Upper lobe of right lung (tissue), 1 donor: ENCODE measurements at regions not wholly inside any gene's neighbourhood (a gene's known extent, or its start where the extent isn't known, plus 50 kb on each side); places are given as distances from the start of the nearest gene placed in this dataset.
A peak's percentile ranks its signal among the peaks of the same experiment; 100 is the strongest.
"Not testable (repeated sequence)": the region's sequence is repeated elsewhere in the genome, so short reads cannot be mapped to it uniquely, and the experiment has no call there.

Experiments used
- ATAC-seq: fragments of 200-7000 bp; cut with Tn5 transposase; one replicate; pipeline ENCODE4 v1.9.1; 2020; ENCODE audit warnings: mild to moderate bottlenecking, moderate library complexity
- DNase-seq: peaks from one replicate; pipeline ENCODE4 v3.0.0-alpha.2; 2020
- H3K27ac ChIP-seq: fragments of 200-600 bp; one replicate; pipeline ENCODE4 v1.8.0; 2022
- H3K27me3 ChIP-seq: fragments of 200-600 bp; one replicate; pipeline ENCODE4 v1.8.0; 2022; ENCODE audit warnings: mild to moderate bottlenecking
- H3K36me3 ChIP-seq: fragments of 200-600 bp; one replicate; pipeline ENCODE4 v1.8.0; 2022
- H3K4me1 ChIP-seq: fragments of 200-600 bp; one replicate; pipeline ENCODE4 v1.8.0; 2022
- H3K4me3 ChIP-seq: fragments of 200-600 bp; one replicate; pipeline ENCODE4 v1.8.0; 2022; ENCODE audit warnings: mild to moderate bottlenecking
- H3K9me3 ChIP-seq: fragments of 200-600 bp; one replicate; pipeline ENCODE4 v1.8.0; 2022
- intact Hi-C: fragments of 100-400 bp; cut with DNase I; formaldehyde crosslinking; loops from one replicate; pipeline ENCODE4 v1.11.0; 2022
- TF ChIP-seq, protein P1 (sequence below): fragments of 200-600 bp; IDR thresholded peaks from one replicate; pipeline ENCODE4 v1.8.0; 2022; ENCODE audit warnings: antibody characterized with exemption
- donor health status: DM: no; HTN: yes; CAD: no; lungs with severe emphysema.

DNA sequence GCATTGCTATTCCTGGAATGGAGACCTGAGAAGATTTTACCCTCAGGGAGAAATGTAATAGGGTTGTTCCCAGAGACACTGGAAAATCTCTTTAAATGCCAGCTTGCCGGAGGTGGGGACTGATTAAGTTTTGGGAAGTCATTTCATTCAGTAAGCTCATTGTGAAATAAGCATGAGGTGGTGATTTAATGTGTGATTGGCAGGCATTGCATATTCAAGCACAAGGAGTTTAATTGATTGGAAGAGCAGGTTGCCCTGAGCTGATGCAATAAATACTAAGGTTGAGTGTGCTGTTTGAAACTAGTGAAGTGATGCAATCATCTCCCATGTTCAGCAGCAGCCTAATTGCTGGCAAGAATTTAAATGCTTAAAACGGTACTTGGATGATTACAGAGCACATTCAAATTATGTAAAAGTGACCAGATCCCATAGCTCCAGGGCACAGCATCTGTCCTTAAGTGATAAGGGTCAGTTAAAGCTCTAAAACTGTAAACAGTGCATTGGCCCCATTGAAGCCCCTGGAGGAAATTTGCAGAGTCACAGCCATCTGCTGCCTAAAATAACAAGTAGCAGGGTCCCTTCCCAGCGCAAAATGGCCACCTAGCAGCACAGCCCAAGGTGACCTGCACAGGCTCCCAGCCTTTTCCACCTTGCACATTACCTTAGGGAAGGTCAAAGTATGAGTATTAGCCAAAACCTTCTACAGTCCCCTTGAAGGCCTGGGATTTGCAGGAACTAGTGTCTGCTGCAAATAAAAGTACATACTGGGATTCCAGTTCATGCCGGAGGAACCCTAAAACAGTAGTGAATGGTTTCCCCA lies 92.1 kb downstream of the CCDC71L start:
- Histone ChIP-seq H3K4me3 (no peak overlapping the region), H3K27me3 (no peaks in the 10 kb centered on the region), H3K4me1 (peaks cover 14% of the 10 kb centered on the region), H3K36me3 (no peaks in the 10 kb centered on the region), H3K27ac (no peak overlapping the region), H3K9me3 (no peaks in the 10 kb centered on the region)
- no peak for DNase-seq
- TF ChIP-seq, protein P1, sequence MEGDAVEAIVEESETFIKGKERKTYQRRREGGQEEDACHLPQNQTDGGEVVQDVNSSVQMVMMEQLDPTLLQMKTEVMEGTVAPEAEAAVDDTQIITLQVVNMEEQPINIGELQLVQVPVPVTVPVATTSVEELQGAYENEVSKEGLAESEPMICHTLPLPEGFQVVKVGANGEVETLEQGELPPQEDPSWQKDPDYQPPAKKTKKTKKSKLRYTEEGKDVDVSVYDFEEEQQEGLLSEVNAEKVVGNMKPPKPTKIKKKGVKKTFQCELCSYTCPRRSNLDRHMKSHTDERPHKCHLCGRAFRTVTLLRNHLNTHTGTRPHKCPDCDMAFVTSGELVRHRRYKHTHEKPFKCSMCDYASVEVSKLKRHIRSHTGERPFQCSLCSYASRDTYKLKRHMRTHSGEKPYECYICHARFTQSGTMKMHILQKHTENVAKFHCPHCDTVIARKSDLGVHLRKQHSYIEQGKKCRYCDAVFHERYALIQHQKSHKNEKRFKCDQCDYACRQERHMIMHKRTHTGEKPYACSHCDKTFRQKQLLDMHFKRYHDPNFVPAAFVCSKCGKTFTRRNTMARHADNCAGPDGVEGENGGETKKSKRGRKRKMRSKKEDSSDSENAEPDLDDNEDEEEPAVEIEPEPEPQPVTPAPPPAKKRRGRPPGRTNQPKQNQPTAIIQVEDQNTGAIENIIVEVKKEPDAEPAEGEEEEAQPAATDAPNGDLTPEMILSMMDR: no peak
- intact Hi-C loops: no loop called here
- ATAC-seq: peak; percentile 80

DNA sequence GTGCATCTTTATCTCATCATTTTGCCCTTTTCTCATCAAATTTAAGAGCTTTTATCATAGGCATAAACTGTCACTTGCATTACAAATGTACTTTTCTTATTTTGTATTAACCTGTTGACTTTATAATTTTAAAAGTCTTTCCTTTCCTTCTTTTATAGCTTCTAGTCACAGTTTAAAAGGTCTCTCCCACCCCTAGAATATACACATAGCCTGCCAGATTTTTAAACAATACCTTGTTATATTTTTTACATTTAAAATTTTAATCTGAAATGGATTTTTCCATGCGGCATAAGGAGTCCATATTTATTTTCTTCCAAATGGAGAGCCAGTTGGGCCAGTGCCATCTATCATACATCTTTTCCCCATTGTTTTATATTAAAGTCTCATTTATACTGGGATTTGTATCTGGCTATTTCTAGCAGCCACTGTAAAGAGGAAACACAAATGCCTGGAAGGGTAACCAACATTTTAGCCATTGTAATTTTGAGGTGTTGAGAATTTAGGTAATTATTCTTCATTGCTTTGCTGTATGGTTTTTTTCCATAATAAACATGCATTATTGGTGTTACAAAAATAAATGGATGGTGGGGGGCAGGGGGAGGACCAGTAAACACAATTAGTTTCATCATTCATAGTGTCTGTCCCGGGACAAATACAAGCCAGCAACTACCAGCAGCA lies 92.8 kb downstream of the CCDC71L start:
- DNase-seq: no peak
- TF ChIP-seq, protein P1: no peak
- peaks cover 14% of the 10 kb centered on the region for H3K4me1 ChIP-seq
- no peaks in the 10 kb centered on the region for H3K27me3 ChIP-seq
- no peaks in the 10 kb centered on the region for H3K9me3 ChIP-seq
- no peak for ATAC-seq
- no peak overlapping the region for H3K27ac ChIP-seq
- H3K4me3 ChIP-seq: no peak overlapping the region
- H3K36me3 ChIP-seq: no peaks in the 10 kb centered on the region
- intact Hi-C loops: no loop called here

DNA sequence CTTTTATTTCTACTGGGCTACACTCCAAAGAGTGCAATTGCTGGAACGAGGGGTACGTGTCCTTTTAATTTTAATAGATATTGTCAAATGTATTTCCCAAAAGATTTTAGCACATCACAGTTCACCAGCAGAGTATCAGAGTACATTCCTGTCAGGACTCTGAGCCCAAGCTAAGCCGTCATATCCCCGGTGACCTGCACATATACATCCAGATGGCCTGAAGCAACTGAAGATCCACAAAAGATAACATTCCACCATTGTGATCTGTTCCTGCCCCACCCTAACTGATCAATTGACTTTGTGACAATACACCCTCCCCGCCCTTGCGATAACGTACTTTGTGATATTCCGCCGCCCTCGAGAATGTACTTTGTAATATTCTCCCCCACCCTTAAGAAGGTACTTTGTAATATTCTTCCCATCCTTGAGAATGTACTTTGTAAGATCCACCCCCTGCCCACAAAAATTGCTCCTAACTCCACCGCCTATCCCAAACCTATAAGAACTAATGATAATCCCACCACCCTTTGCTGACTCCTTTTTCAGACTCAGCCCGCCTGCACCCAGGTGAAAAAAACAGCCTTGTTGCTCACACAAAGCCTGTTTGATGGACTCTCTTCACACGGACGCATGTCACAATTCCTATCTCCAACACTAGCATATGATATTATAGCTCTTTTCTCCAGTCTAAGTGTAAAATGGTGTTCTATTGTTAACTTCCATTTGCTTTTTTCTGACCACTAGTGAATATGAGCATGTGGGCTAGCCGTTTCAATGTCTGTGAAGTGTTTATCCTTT lies 93.6 kb downstream of the CCDC71L start:
- H3K36me3 ChIP-seq, H3K27me3 ChIP-seq, ATAC-seq, DNase-seq, H3K27ac ChIP-seq, intact Hi-C loops, H3K4me3 ChIP-seq, H3K9me3 ChIP-seq: not testable (repeated sequence)
- H3K4me1 ChIP-seq: peaks cover 14% of the 10 kb centered on the region

DNA sequence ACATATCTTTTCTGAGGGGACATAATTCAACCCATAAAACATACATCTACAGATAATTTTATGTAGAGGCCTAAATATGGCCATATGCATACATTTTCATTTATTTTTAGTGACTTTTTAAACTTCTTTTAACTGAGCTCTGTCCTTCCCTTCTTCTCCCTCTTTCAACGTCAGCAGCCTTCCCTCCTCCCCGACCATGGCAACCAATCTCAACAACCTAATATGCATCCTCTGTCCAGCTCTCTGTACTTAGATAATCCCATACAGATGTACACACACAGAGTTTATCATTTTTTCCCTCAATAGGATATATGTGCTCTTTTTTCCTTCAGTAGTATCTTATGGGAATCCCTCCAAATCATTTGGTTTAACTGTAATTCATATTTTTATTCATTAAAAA lies 94.3 kb downstream of the CCDC71L start:
- TF ChIP-seq, protein P1: no peak
- ATAC-seq (no peak), DNase-seq (no peak)
- intact Hi-C loops: no loop called here
- H3K27ac ChIP-seq: no peak overlapping the region
- no peak overlapping the region for H3K4me3 ChIP-seq
- H3K36me3 ChIP-seq: no peaks in the 10 kb centered on the region
- peaks cover 14% of the 10 kb centered on the region for H3K4me1 ChIP-seq
- no peaks in the 10 kb centered on the region for H3K9me3 ChIP-seq
- H3K27me3 ChIP-seq: no peaks in the 10 kb centered on the region

DNA sequence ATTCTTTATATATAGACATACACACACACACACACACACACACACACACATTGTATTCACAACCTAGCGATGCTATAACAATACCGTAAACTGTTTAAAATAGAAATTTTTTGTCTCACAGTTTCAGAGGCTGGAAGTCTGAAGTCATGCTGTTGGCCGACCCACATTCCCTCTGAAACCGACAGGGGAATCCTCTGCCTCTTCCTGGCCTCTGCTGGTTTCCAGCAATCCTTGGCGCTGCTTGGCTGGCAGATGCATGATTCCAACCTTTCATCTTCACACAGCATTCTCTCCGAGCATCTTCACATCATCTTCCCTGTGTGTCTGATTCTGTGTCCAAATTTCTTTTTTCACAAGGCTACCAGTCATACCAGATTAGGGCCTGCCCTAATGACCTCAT lies 94.8 kb downstream of the CCDC71L start:
- TF ChIP-seq, protein P1: no peak
- intact Hi-C loops: no loop called here

DNA sequence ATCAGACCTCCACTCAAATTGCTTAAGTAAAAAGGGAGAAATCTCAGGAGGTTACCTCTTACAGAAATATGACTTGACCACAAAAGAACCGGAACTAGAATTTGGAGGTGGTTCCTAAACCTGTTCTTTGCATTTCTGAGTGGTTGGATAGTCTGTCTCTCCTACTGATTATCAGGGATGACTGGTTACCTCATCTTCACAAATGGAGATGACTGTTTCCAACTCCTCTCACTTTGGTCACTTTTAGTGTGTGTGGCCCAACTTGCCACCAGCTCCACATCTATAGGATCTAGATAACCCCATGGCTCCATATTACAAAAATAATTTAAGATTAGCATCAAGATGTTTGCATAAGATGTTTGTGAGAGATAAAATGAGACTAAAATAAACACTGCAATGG lies 95.5 kb downstream of the CCDC71L start:
- no peak for DNase-seq
- Histone ChIP-seq H3K27ac (no peak overlapping the region), H3K4me3 (no peak overlapping the region), H3K4me1 (peaks cover 14% of the 10 kb centered on the region), H3K27me3 (no peaks in the 10 kb centered on the region), H3K36me3 (no peaks in the 10 kb centered on the region), H3K9me3 (no peaks in the 10 kb centered on the region)
- no peak for ATAC-seq
- intact Hi-C loops: no loop called here
- TF ChIP-seq, protein P1: no peak

More for the DNA sequence above, 94.8 kb downstream of the CCDC71L start:
- DNase-seq (no peak), ATAC-seq (no peak)
- H3K9me3 ChIP-seq: no peaks in the 10 kb centered on the region
- H3K4me3 ChIP-seq: no peak overlapping the region
- no peak overlapping the region for H3K27ac ChIP-seq
- H3K27me3 ChIP-seq: no peaks in the 10 kb centered on the region
- H3K36me3 ChIP-seq: no peaks in the 10 kb centered on the region
- H3K4me1 ChIP-seq: peaks cover 14% of the 10 kb centered on the region
